HEK293T (cell line): ENCODE measurements at regions not wholly inside any gene's neighbourhood (a gene's known extent, or its start where the extent isn't known, plus 50 kb on each side); places are given as distances from the start of the nearest gene placed in this dataset.

Source experiments
- CTCF ChIA-PET: fragments of 350-600 bp; formaldehyde crosslinking; extraction: SDS; loops from one replicate; lab custom pipeline; 2021; ENCODE audit warnings: antibody characterized with exemption, inconsistent platforms; lab: Yijun Ruan, JAX
- POLR2A ChIA-PET: fragments of 350-600 bp; formaldehyde crosslinking; extraction: SDS; loops from one replicate; lab custom pipeline; 2020; ENCODE audit warnings: antibody characterized with exemption, inconsistent platforms; lab: Yijun Ruan, JAX
- DNase-seq: peaks from one replicate; pipeline ENCODE4 v3.0.0; 2012; ENCODE audit warnings: mixed read lengths; ENCODE audit errors: extremely low spot score
- ARNT ChIP-seq: fragments of 450-650 bp; IDR thresholded peaks from 2 replicates; pipeline ENCODE4 v1.6.1; 2017; ENCODE audit warnings: mild to moderate bottlenecking
- BHLHE40 ChIP-seq: fragments of 450-650 bp; IDR thresholded peaks from 2 replicates; pipeline ENCODE4 v1.6.1; 2016; ENCODE audit warnings: mild to moderate bottlenecking, moderate library complexity, borderline replicate concordance
- CTBP1 ChIP-seq: fragments of 450-650 bp; IDR thresholded peaks from 2 replicates; pipeline ENCODE4 v1.6.1; 2016; ENCODE audit warnings: borderline replicate concordance
- ELF4 ChIP-seq: fragments of 450-650 bp; IDR thresholded peaks from 2 replicates; pipeline ENCODE4 v1.6.1; 2017; ENCODE audit warnings: antibody characterized with exemption
- FOXA1 ChIP-seq: fragments of 450-650 bp; IDR thresholded peaks from 2 replicates; pipeline ENCODE4 v1.6.1; 2016; ENCODE audit warnings: mild to moderate bottlenecking
- FOXK2 ChIP-seq: fragments of 450-650 bp; IDR thresholded peaks from 2 replicates; pipeline ENCODE4 v1.6.1; 2016; ENCODE audit warnings: mild to moderate bottlenecking
- FOXM1 ChIP-seq: fragments of 450-650 bp; IDR thresholded peaks from 2 replicates; pipeline ENCODE4 v1.6.1; 2017; ENCODE audit warnings: mild to moderate bottlenecking, borderline replicate concordance
- HDGF ChIP-seq: fragments of 450-650 bp; IDR thresholded peaks from 2 replicates; pipeline ENCODE4 v1.6.1; 2017; ENCODE audit warnings: antibody characterized with exemption, borderline replicate concordance
- L3MBTL2 ChIP-seq: fragments of 450-650 bp; conservative IDR thresholded peaks from 2 replicates; pipeline ENCODE4 v1.6.1; 2016; ENCODE audit warnings: mild to moderate bottlenecking
- LEF1 ChIP-seq: fragments of 450-650 bp; IDR thresholded peaks from 2 replicates; pipeline ENCODE4 v1.6.1; 2017; ENCODE audit warnings: mild to moderate bottlenecking, borderline replicate concordance
- NFRKB ChIP-seq: fragments of 450-650 bp; IDR thresholded peaks from 2 replicates; pipeline ENCODE4 v1.6.1; 2016; ENCODE audit warnings: mild to moderate bottlenecking, moderate library complexity
- SP1 ChIP-seq: fragments of 450-650 bp; IDR thresholded peaks from 2 replicates; pipeline ENCODE4 v1.6.1; 2017
- SUZ12 ChIP-seq: fragments of 450-650 bp; IDR thresholded peaks from 2 replicates; pipeline ENCODE4 v1.6.1; 2016; ENCODE audit warnings: mild to moderate bottlenecking
- TARDBP ChIP-seq: fragments of 450-650 bp; IDR thresholded peaks from 2 replicates; pipeline ENCODE4 v1.6.1; 2016
- ZNF384 ChIP-seq: fragments of 450-650 bp; IDR thresholded peaks from 2 replicates; pipeline ENCODE4 v1.6.1; 2016
- TF ChIP-seq, protein P1 (sequence below): fragments of 450-650 bp; IDR thresholded peaks from 2 replicates; pipeline ENCODE4 v1.6.1; 2016

- TF ChIP-seq FOXM1 (no peak), TARDBP (no peak), FOXA1 (no peak)
- ChIA-PET CTCF (no interaction called here), POLR2A (no interaction called here)
- no peak for DNase-seq
These were observed 289.0 kb downstream of the ALG10 start for GRCh38 chr12:34311337-34311736.

GRCh38 chr12:34327671-34328070, 305.4 kb downstream of the ALG10 start:
- DNase-seq, result no peak
- TF ChIP-seq FOXA1 (no peak), ARNT (no peak)
- CTCF ChIA-PET, result no interaction called here
- POLR2A ChIA-PET, result no interaction called here

- CTCF ChIA-PET, result no interaction called here
- POLR2A ChIA-PET, result no interaction called here
These were observed 311.0 kb downstream of the ALG10 start for GRCh38 chr12:34333337-34333736.

GRCh38 chr12:34334538-34334937, 312.2 kb downstream of the ALG10 start:
- ChIA-PET CTCF (no interaction called here), POLR2A (no interaction called here)
- TF ChIP-seq BHLHE40, result no peak
- no peak for TF ChIP-seq NFRKB
- TF ChIP-seq ARNT, result no peak
- no peak for TF ChIP-seq FOXA1
- no peak for DNase-seq

More at GRCh38 chr12:34333337-34333736, 311.0 kb downstream of the ALG10 start:
- peak; percentile 34 for DNase-seq
- TF ChIP-seq FOXM1 (no peak), HDGF (no peak), LEF1 (no peak), ZNF384 (no peak)

- CTCF ChIA-PET, result no interaction called here
- POLR2A ChIA-PET, result no interaction called here
- DNase-seq, result no peak
- TF ChIP-seq FOXK2, result no peak
- no peak for TF ChIP-seq BHLHE40
- no peak for TF ChIP-seq TARDBP
- TF ChIP-seq CTBP1, result no peak
These were observed 312.9 kb downstream of the ALG10 start for GRCh38 chr12:34334953-34335743.

DNA sequence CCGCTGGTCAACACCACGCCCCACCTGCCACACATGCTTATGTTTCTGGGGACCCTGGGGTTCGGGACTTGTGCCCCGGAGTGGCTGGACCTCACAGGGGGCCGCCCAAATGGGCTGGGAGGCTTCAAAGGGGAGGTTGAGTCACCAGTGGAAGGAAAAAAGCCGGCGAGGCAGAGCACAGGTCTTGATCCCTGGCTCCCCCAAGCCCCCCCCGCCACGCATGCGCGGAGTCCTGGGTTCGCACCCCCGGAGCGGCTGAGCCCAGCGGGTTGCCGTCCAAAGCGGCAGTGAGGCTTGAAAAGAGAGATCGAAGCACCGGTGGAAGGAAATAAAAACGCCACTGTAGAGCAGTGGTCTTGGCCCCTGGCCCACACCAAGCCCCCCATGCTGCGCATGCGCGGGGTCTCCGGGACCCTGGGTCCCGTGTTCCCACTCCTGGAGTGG, 313.5 kb downstream of the ALG10 start:
- CTCF ChIA-PET, result no interaction called here
- DNase-seq, result peak; percentile 27
- TF ChIP-seq FOXM1 (no peak), NFRKB (no peak)
- POLR2A ChIA-PET, result no interaction called here

- TF ChIP-seq L3MBTL2 (peak; percentile 44; the same call in 1 of the 2 replicates), SUZ12 (no peak), ZNF384 (no peak)
- DNase-seq, result peak; percentile 21
- ChIA-PET CTCF (no interaction called here), POLR2A (no interaction called here)
These were observed 314.5 kb downstream of the ALG10 start for GRCh38 chr12:34336619-34337465.

GRCh38 chr12:34338751-34339150, 316.5 kb downstream of the ALG10 start:
- TF ChIP-seq ZNF384, result no peak
- no peak for TF ChIP-seq TARDBP
- TF ChIP-seq NFRKB, result no peak
- TF ChIP-seq, protein P1, sequence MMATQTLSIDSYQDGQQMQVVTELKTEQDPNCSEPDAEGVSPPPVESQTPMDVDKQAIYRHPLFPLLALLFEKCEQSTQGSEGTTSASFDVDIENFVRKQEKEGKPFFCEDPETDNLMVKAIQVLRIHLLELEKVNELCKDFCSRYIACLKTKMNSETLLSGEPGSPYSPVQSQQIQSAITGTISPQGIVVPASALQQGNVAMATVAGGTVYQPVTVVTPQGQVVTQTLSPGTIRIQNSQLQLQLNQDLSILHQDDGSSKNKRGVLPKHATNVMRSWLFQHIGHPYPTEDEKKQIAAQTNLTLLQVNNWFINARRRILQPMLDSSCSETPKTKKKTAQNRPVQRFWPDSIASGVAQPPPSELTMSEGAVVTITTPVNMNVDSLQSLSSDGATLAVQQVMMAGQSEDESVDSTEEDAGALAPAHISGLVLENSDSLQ, result no peak
- TF ChIP-seq CTBP1, result no peak
- no peak for TF ChIP-seq FOXM1
- no peak for TF ChIP-seq SP1
- TF ChIP-seq HDGF, result no peak
- no peak for TF ChIP-seq ELF4
- no peak for TF ChIP-seq LEF1
- no peak for TF ChIP-seq BHLHE40
- TF ChIP-seq SUZ12, result no peak
- TF ChIP-seq FOXA1, result no peak
- TF ChIP-seq L3MBTL2, result no peak
- no peak for TF ChIP-seq ARNT
- TF ChIP-seq FOXK2, result no peak
- DNase-seq, result no peak
- POLR2A ChIA-PET, result no interaction called here
- CTCF ChIA-PET, result no interaction called here

DNA sequence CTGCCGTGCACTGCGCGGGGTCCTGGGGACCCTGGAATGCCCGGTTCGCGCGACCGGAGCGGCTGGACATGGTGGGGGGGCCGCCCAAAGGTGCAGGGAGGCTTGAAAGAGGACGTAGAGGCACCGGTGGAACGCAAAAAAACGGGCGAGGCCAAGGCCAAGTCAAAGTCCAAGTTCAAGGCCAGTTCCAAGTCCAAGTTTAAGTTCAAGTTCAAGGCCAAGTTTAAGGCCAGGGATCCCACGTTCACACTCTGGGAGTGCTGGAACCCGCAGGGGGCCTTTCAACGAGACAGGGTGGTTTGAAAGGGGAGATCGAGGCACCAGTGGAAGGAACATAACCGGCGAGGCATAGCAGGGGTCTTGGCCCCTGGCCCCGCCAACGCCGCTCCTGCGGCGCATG, 317.6 kb downstream of the ALG10 start:
- ChIA-PET POLR2A (no interaction called here), CTCF (no interaction called here)
- TF ChIP-seq FOXA1, result no peak
- no peak for TF ChIP-seq L3MBTL2
- TF ChIP-seq SUZ12, result no peak
- DNase-seq, result no peak
